T47D (cell line): ENCODE measurements at regions not wholly inside any gene's neighbourhood (a gene's known extent, or its start where the extent isn't known, plus 50 kb on each side); places are given as distances from the start of the nearest gene placed in this dataset.
"Not testable (repeated sequence)": the region's sequence is repeated elsewhere in the genome, so short reads cannot be mapped to it uniquely, and the experiment has no call there.

Experiments used
- DNase-seq, 2 experiments: peaks; one replicate each; pipeline versions ENCODE4 v3.0.0 to v3.0.0-alpha.2; 2011 to 2012; ENCODE audit warnings: low read depth in 1 of 2, low spot score in 1 of 2
- JUND ChIP-seq: IDR thresholded peaks from 2 replicates; pipeline ENCODE4 v1.6.1; 2012; ENCODE audit warnings: low read depth
- in situ Hi-C: cut with HindIII; loops from 2 replicates; pipeline ENCODE4 v1.10.0; 2016; ENCODE audit warnings: low sequenced_read_pairs, low pct_unique_long_range_greater_than_20kb

GRCh38 chr1:99539131-99539530 lies 106.8 kb upstream of the PALMD start:
- no peak for DNase-seq
- in situ Hi-C loops, result no loop called here
- no peak for TF ChIP-seq JUND

GRCh38 chr1:99540744-99541143 lies 105.2 kb upstream of the PALMD start:
- no peak for TF ChIP-seq JUND
- DNase-seq, result no peak
- in situ Hi-C loops, result no loop called here

GRCh38 chr1:99544328-99544727 lies 101.6 kb upstream of the PALMD start:
- in situ Hi-C loops, result no loop called here
- no peak for TF ChIP-seq JUND
- no peak for DNase-seq

- no peak for TF ChIP-seq JUND
- no peak for DNase-seq
- in situ Hi-C loops, result no loop called here
Observed at GRCh38 chr1:99546432-99547416, 99.2 kb upstream of the PALMD start.

GRCh38 chr1:99548943-99549605 lies 96.8 kb upstream of the PALMD start:
- TF ChIP-seq JUND, result no peak
- in situ Hi-C loops, result no loop called here
- DNase-seq, result no peak

- no peak for TF ChIP-seq JUND
- no peak for DNase-seq
- in situ Hi-C loops, result no loop called here
Observed at GRCh38 chr1:99550198-99550597, 95.7 kb upstream of the PALMD start.

GRCh38 chr1:99551812-99552614 lies 93.9 kb upstream of the PALMD start:
- no peak for TF ChIP-seq JUND
- DNase-seq, result no peak
- in situ Hi-C loops, result no loop called here

GRCh38 chr1:99553301-99553700 lies 92.6 kb upstream of the PALMD start:
- in situ Hi-C loops, result no loop called here
- DNase-seq, result no peak
- TF ChIP-seq JUND, result no peak

GRCh38 chr1:99553819-99554218 lies 92.1 kb upstream of the PALMD start:
- in situ Hi-C loops, DNase-seq: not testable (repeated sequence)

GRCh38 chr1:99554727-99555126 lies 91.2 kb upstream of the PALMD start:
- no peak for TF ChIP-seq JUND
- in situ Hi-C loops, result no loop called here
- DNase-seq, result no peak

GRCh38 chr1:99557546-99558202 lies 88.2 kb upstream of the PALMD start:
- no peak for TF ChIP-seq JUND
- in situ Hi-C loops, result no loop called here
- no peak for DNase-seq

GRCh38 chr1:99559166-99559565 lies 86.7 kb upstream of the PALMD start:
- in situ Hi-C loops, result no loop called here
- TF ChIP-seq JUND, result no peak
- DNase-seq, result no peak
